ENCODE measurements at regions not wholly inside any gene's neighbourhood (a gene's known extent, or its start where the extent isn't known, plus 50 kb on each side); places are given as distances from the start of the nearest gene placed in this dataset.

GRCh38 chr18:55988537-55988936 is 400.5 kb upstream of the TCF4 start:
- Histone ChIP-seq H3F3A (ENCODE audit: insufficient read depth, low read length) (no peaks in the 10 kb centered on the region), H3K9ac (ENCODE audit: low read length) (no peak overlapping the region), H3K4me1 (ENCODE audit: low read length) (no peaks in the 10 kb centered on the region), H3K79me2 (ENCODE audit: low read length) (no peaks in the 10 kb centered on the region), H3K27ac (ENCODE audit: low read length) (no peak overlapping the region), H3K9me3 (replicated peaks; ENCODE audit: insufficient read depth, low read length) (no peaks in the 10 kb centered on the region), H3K27me3 (replicated peaks; ENCODE audit: insufficient read depth, low read length) (no peaks in the 10 kb centered on the region), H3K9me2 (replicated peaks; ENCODE audit: insufficient read depth, low read length) (no peaks in the 10 kb centered on the region), H2AFZ (ENCODE audit: low read length) (no peak overlapping the region), H3K4me2 (ENCODE audit: low read depth, low read length) (no peak overlapping the region), H4K20me1 (ENCODE audit: insufficient read depth, low read length) (no peaks in the 10 kb centered on the region), H3K4me3 (ENCODE audit: low read length) (no peak overlapping the region), H3K36me3 (replicated peaks; ENCODE audit: insufficient read depth, low read length) (no peaks in the 10 kb centered on the region)
- TF ChIP-seq EZH2 (optimal IDR thresholded peaks at IDR 0.05; ENCODE audit: low read depth, low read length) (no peak), EZH2phosphoT487 (IDR thresholded peaks at IDR 0.05; ENCODE audit: low read length) (no peak)
- TF ChIP-seq, protein P1, sequence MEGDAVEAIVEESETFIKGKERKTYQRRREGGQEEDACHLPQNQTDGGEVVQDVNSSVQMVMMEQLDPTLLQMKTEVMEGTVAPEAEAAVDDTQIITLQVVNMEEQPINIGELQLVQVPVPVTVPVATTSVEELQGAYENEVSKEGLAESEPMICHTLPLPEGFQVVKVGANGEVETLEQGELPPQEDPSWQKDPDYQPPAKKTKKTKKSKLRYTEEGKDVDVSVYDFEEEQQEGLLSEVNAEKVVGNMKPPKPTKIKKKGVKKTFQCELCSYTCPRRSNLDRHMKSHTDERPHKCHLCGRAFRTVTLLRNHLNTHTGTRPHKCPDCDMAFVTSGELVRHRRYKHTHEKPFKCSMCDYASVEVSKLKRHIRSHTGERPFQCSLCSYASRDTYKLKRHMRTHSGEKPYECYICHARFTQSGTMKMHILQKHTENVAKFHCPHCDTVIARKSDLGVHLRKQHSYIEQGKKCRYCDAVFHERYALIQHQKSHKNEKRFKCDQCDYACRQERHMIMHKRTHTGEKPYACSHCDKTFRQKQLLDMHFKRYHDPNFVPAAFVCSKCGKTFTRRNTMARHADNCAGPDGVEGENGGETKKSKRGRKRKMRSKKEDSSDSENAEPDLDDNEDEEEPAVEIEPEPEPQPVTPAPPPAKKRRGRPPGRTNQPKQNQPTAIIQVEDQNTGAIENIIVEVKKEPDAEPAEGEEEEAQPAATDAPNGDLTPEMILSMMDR (IDR thresholded peaks at IDR 0.05; ENCODE audit: low read length) = no peak
- DNase-seq = no peak

GRCh38 chr18:55983433-55983832 is 395.4 kb upstream of the TCF4 start:
- Histone ChIP-seq H3K36me3 (replicated peaks; ENCODE audit: insufficient read depth, low read length) (no peaks in the 10 kb centered on the region), H3K4me1 (ENCODE audit: low read length) (no peaks in the 10 kb centered on the region), H4K20me1 (ENCODE audit: insufficient read depth, low read length) (no peaks in the 10 kb centered on the region), H3K4me3 (ENCODE audit: low read length) (no peak overlapping the region), H3K4me2 (ENCODE audit: low read depth, low read length) (no peak overlapping the region), H3K9ac (ENCODE audit: low read length) (no peak overlapping the region), H2AFZ (ENCODE audit: low read length) (no peak overlapping the region), H3K27me3 (replicated peaks; ENCODE audit: insufficient read depth, low read length) (no peaks in the 10 kb centered on the region), H3K27ac (ENCODE audit: low read length) (no peak overlapping the region), H3K79me2 (ENCODE audit: low read length) (no peaks in the 10 kb centered on the region), H3K9me2 (replicated peaks; ENCODE audit: insufficient read depth, low read length) (no peaks in the 10 kb centered on the region), H3F3A (ENCODE audit: insufficient read depth, low read length) (no peaks in the 10 kb centered on the region), H3K9me3 (replicated peaks; ENCODE audit: insufficient read depth, low read length) (no peaks in the 10 kb centered on the region)
- no peak for DNase-seq
- TF ChIP-seq, protein P1 (IDR thresholded peaks at IDR 0.05; ENCODE audit: low read length) = no peak
- no peak for TF ChIP-seq EZH2phosphoT487 (IDR thresholded peaks at IDR 0.05; ENCODE audit: low read length)
- no peak for TF ChIP-seq EZH2 (optimal IDR thresholded peaks at IDR 0.05; ENCODE audit: low read depth, low read length)

DNA sequence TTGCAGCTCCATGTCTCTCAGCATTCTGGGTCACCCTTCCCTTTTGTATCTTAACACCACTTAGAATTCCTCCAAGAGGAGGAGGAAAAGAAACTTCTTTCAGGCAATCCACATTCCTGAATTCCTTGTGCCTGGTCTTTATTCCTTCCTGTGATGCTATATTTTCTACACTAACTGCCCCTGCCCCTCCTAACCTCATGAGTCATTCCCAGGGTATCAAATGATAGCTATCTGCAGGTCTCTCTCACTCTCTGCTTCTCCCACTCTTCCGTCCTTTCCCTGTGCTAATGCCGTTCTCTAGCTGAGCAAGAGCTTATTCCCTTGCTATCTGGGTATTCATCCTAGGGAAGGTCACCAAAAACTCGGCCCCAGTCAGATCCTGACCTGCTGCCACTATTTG is 395.0 kb upstream of the TCF4 start:
- Histone ChIP-seq H3K9ac (ENCODE audit: low read length) (no peak overlapping the region), H3K27me3 (replicated peaks; ENCODE audit: insufficient read depth, low read length) (no peaks in the 10 kb centered on the region), H3K4me3 (ENCODE audit: low read length) (no peak overlapping the region), H3F3A (ENCODE audit: insufficient read depth, low read length) (no peaks in the 10 kb centered on the region), H3K79me2 (ENCODE audit: low read length) (no peaks in the 10 kb centered on the region), H3K4me2 (ENCODE audit: low read depth, low read length) (no peak overlapping the region), H3K9me2 (replicated peaks; ENCODE audit: insufficient read depth, low read length) (no peaks in the 10 kb centered on the region), H3K9me3 (replicated peaks; ENCODE audit: insufficient read depth, low read length) (no peaks in the 10 kb centered on the region), H3K4me1 (ENCODE audit: low read length) (no peaks in the 10 kb centered on the region), H3K27ac (ENCODE audit: low read length) (no peak overlapping the region), H3K36me3 (replicated peaks; ENCODE audit: insufficient read depth, low read length) (no peaks in the 10 kb centered on the region), H2AFZ (ENCODE audit: low read length) (no peak overlapping the region), H4K20me1 (ENCODE audit: insufficient read depth, low read length) (no peaks in the 10 kb centered on the region)
- DNase-seq = no peak
- TF ChIP-seq, protein P1 (IDR thresholded peaks at IDR 0.05; ENCODE audit: low read length) = no peak
- TF ChIP-seq EZH2phosphoT487 (IDR thresholded peaks at IDR 0.05; ENCODE audit: low read length) = no peak
- TF ChIP-seq EZH2 (optimal IDR thresholded peaks at IDR 0.05; ENCODE audit: low read depth, low read length) = no peak

Measured in MM.1S (cell line).